ENCODE measurements at regions not wholly inside any gene's neighbourhood (a gene's known extent, or its start where the extent isn't known, plus 50 kb on each side); places are given as distances from the start of the nearest gene placed in this dataset.
"Not testable (repeated sequence)": the region's sequence is repeated elsewhere in the genome, so short reads cannot be mapped to it uniquely, and the experiment has no call there.

DNA sequence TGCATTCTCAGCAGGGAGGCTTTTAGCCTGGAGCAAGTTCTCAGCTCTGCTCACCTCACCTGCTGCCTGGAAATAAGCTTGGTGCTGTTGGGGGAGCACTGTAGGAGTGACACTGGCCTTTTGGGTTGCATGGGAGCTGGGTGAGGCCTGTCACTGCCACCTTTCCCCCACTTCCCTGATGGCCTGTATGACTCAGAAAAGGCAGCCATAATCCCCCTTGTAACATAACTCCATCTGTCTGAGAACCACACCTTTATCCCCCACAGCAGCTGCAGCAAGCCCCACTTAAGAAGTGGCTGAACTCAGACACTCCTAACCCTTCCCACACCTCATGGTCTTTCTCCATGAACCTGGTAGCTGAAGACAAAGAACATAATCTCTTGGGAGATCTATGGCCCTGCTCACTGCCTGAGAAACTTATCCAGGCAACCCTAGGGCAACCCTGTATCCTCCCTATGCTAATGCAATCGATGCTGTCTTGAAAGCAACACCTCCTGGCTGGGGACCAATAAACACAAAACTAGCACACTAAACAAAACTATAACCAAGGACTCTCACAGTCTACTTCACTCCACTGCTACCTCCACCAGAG lies 258.9 kb upstream of the OSR1 start:
- no TSS peak for BruUV-seq (replicated peaks)
- intact Hi-C loops (cut with micrococcal nuclease; ENCODE audit: unreplicated experiment) (no loop called here), in situ Hi-C loops (cut with MboI) (no loop called here)
- FAIRE-seq: no peak
- ChIA-PET SMC1A (ENCODE audit: uncharacterized antibody, unreplicated experiment) (no interaction called here), RAD21 (ENCODE audit: unreplicated experiment) (no interaction called here), POLR2A (interaction anchor here (0.5 kb wide), 1 partner anchor 1984 kb away, joined by 5 read pairs; no protein-coding TSS in a partner anchor), CTCF (no interaction called here)
- Histone ChIP-seq H2AFZ (ENCODE audit: control insufficient read depth, low read depth, low read length) (no peak overlapping the region), H3K9ac (ENCODE audit: control insufficient read depth, insufficient read depth, low read length) (no peak overlapping the region), H3K36me3 (ENCODE audit: control insufficient read depth in 2 of 2, insufficient read depth in 2 of 2, low read length in 1 of 2) (no peaks in the 10 kb centered on the region), H3K4me2 (ENCODE audit: control insufficient read depth, insufficient read depth) (no peak overlapping the region), H3K79me2 (ENCODE audit: control insufficient read depth, insufficient read depth, low read length) (no peaks in the 10 kb centered on the region), H3K4me1 (ENCODE audit: control insufficient read depth, insufficient read depth, low read length) (no peaks in the 10 kb centered on the region), H3K4me3 (no peak overlapping the region), H3K9me3 (replicated peaks; ENCODE audit: control insufficient read depth, insufficient read depth, low read length) (no peaks in the 10 kb centered on the region; the same call in 2 of the 3 replicates), H3K27ac (ENCODE audit: control insufficient read depth, insufficient read depth) (no peak overlapping the region), H4K20me1 (ENCODE audit: control insufficient read depth, insufficient read depth) (no peaks in the 10 kb centered on the region), H3K27me3 (replicated peaks in 1 of 2; ENCODE audit: control insufficient read depth in 2 of 2, insufficient read depth in 2 of 2, low read length in 1 of 2) (no peaks in the 10 kb centered on the region)
- no peak for TF ChIP-seq SMC3 (IDR thresholded peaks at IDR 0.05; ENCODE audit: borderline replicate concordance, low read length)
- TF ChIP-seq CHD4 (IDR thresholded peaks at IDR 0.05): no peak
- no peak for TF ChIP-seq CEBPB (IDR thresholded peaks at IDR 0.05; ENCODE audit: borderline replicate concordance in 1 of 2, low read depth in 2 of 2, low read length in 2 of 2)
- TF ChIP-seq, protein P1, sequence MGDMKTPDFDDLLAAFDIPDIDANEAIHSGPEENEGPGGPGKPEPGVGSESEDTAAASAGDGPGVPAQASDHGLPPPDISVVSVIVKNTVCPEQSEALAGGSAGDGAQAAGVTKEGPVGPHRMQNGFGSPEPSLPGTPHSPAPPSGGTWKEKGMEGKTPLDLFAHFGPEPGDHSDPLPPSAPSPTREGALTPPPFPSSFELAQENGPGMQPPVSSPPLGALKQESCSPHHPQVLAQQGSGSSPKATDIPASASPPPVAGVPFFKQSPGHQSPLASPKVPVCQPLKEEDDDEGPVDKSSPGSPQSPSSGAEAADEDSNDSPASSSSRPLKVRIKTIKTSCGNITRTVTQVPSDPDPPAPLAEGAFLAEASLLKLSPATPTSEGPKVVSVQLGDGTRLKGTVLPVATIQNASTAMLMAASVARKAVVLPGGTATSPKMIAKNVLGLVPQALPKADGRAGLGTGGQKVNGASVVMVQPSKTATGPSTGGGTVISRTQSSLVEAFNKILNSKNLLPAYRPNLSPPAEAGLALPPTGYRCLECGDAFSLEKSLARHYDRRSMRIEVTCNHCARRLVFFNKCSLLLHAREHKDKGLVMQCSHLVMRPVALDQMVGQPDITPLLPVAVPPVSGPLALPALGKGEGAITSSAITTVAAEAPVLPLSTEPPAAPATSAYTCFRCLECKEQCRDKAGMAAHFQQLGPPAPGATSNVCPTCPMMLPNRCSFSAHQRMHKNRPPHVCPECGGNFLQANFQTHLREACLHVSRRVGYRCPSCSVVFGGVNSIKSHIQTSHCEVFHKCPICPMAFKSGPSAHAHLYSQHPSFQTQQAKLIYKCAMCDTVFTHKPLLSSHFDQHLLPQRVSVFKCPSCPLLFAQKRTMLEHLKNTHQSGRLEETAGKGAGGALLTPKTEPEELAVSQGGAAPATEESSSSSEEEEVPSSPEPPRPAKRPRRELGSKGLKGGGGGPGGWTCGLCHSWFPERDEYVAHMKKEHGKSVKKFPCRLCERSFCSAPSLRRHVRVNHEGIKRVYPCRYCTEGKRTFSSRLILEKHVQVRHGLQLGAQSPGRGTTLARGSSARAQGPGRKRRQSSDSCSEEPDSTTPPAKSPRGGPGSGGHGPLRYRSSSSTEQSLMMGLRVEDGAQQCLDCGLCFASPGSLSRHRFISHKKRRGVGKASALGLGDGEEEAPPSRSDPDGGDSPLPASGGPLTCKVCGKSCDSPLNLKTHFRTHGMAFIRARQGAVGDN (IDR thresholded peaks at IDR 0.05): no peak
- no peak for TF ChIP-seq BMI1 (IDR thresholded peaks at IDR 0.05; ENCODE audit: borderline replicate concordance)
- no peak for TF ChIP-seq EP300 (IDR thresholded peaks at IDR 0.05; ENCODE audit: borderline replicate concordance in 1 of 2, control insufficient read depth in 1 of 2, low read depth in 2 of 2, low read length in 2 of 2)
- TF ChIP-seq BCL11A (IDR thresholded peaks at IDR 0.05; ENCODE audit: low read depth, low read length): no peak
- no peak for TF ChIP-seq STAT1 (conservative IDR thresholded peaks at IDR 0.05)
- TF ChIP-seq CBX3 (IDR thresholded peaks at IDR 0.05; ENCODE audit: borderline replicate concordance, low read depth): no peak
- no peak for TF ChIP-seq ZNF274 (IDR thresholded peaks at IDR 0.05; ENCODE audit: insufficient read depth, insufficient read length)
- no peak for TF ChIP-seq EED (IDR thresholded peaks at IDR 0.05; ENCODE audit: low read depth)
- no peak for TF ChIP-seq JUND (IDR thresholded peaks at IDR 0.05; ENCODE audit: low read depth, low read length)
- no peak for TF ChIP-seq SP1 (IDR thresholded peaks at IDR 0.05; ENCODE audit: low read depth, low read length)
- no peak for TF ChIP-seq TCF12 (IDR thresholded peaks at IDR 0.05; ENCODE audit: low read depth, low read length)
- ATAC-seq: no peak
- DNase-seq (ENCODE audit: low read depth, low spot score): no peak
- WGBS (ENCODE audit: insufficient coverage, insufficient replicate concordance, low lambda C conversion rate, missing lambda C conversion rate): 0% methylated on average over 1 of the region's 1 CpG

DNA sequence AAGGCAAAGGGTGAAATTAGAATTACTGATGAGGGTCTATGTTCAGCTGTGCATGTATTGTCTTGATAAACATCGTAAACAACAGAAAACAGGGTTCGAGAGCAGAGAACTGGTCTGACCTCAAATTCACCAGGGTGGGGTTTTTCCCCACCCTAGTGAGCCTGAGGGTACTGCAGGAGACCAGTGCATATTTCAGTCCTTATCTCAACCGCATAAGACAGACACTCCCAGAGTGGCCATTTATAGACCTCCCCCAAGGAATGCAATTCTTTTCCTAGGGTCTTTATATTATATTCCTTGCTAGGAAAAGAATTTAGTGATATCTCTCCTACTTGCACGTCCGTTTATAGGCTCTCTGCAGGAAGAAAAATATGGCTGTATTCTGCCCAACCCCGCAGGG lies 257.0 kb upstream of the OSR1 start:
- H3K9me3 ChIP-seq (replicated peaks; ENCODE audit: control insufficient read depth, insufficient read depth, low read length); H3K4me1 ChIP-seq (ENCODE audit: control insufficient read depth, insufficient read depth, low read length); intact Hi-C loops (cut with micrococcal nuclease; ENCODE audit: unreplicated experiment); H4K20me1 ChIP-seq (ENCODE audit: control insufficient read depth, insufficient read depth); H3K4me3 ChIP-seq; H3K27me3 ChIP-seq (replicated peaks in 1 of 2; ENCODE audit: control insufficient read depth in 2 of 2, insufficient read depth in 2 of 2, low read length in 1 of 2); in situ Hi-C loops (cut with MboI); H3K4me2 ChIP-seq (ENCODE audit: control insufficient read depth, insufficient read depth); CTCF ChIA-PET; RAD21 ChIA-PET (ENCODE audit: unreplicated experiment); POLR2A ChIA-PET; FAIRE-seq; SMC1A ChIA-PET (ENCODE audit: uncharacterized antibody, unreplicated experiment); H3K79me2 ChIP-seq (ENCODE audit: control insufficient read depth, insufficient read depth, low read length); H2AFZ ChIP-seq (ENCODE audit: control insufficient read depth, low read depth, low read length); ATAC-seq; H3K36me3 ChIP-seq (ENCODE audit: control insufficient read depth in 2 of 2, insufficient read depth in 2 of 2, low read length in 1 of 2); H3K9ac ChIP-seq (ENCODE audit: control insufficient read depth, insufficient read depth, low read length); BruUV-seq (replicated peaks); DNase-seq (ENCODE audit: low read depth, low spot score); H3K27ac ChIP-seq (ENCODE audit: control insufficient read depth, insufficient read depth): not testable (repeated sequence)
- WGBS (ENCODE audit: insufficient coverage, insufficient replicate concordance, low lambda C conversion rate, missing lambda C conversion rate): 40% methylated on average over 6 of the region's 6 CpGs

All from GM12878 (cell line).